ENCODE measurements at regions not wholly inside any gene's neighbourhood (a gene's known extent, or its start where the extent isn't known, plus 50 kb on each side); places are given as distances from the start of the nearest gene placed in this dataset.
"Not testable (repeated sequence)": the region's sequence is repeated elsewhere in the genome, so short reads cannot be mapped to it uniquely, and the experiment has no call there.

- TF ChIP-seq ZNF274 (IDR thresholded peaks at IDR 0.05; ENCODE audit: low read depth, low read length), result no peak
- TF ChIP-seq YY1 (IDR thresholded peaks at IDR 0.05; ENCODE audit: insufficient read depth, insufficient read length), result no peak
- no peak for TF ChIP-seq SUZ12 (IDR thresholded peaks at IDR 0.05; ENCODE audit: extremely low read depth, insufficient read depth, insufficient read length)
- H3K9me3 ChIP-seq (ENCODE audit: insufficient read depth, low read length), result no peaks in the 10 kb centered on the region
- H3K4me1 ChIP-seq (ENCODE audit: insufficient read depth, insufficient read length), result no peaks in the 10 kb centered on the region
- no peak overlapping the region for H3K4me3 ChIP-seq (ENCODE audit: insufficient read length, low read depth)
- H3K27me3 ChIP-seq (ENCODE audit: insufficient read depth, insufficient read length), result no peaks in the 10 kb centered on the region
- no peak for DNase-seq (ENCODE audit: low read depth, low spot score)
- no peaks in the 10 kb centered on the region for H3K36me3 ChIP-seq (ENCODE audit: insufficient read depth, insufficient read length, low read length)
- H3K9ac ChIP-seq (ENCODE audit: insufficient read length, low read depth), result no peak overlapping the region
These were observed 110.8 kb downstream of the TDRD15 start for GRCh38 chr2:21234464-21235120.

GRCh38 chr2:21239749-21240148, 116.0 kb downstream of the TDRD15 start:
- not testable (repeated sequence) for H3K4me3 ChIP-seq (ENCODE audit: insufficient read length, low read depth)

GRCh38 chr2:21244161-21244560, 120.4 kb downstream of the TDRD15 start:
- DNase-seq (ENCODE audit: low read depth, low spot score), result no peak
- Histone ChIP-seq H3K4me3 (ENCODE audit: insufficient read length, low read depth) (no peak overlapping the region), H3K4me1 (ENCODE audit: insufficient read depth, insufficient read length) (no peaks in the 10 kb centered on the region), H3K27me3 (ENCODE audit: insufficient read depth, insufficient read length) (no peaks in the 10 kb centered on the region), H3K36me3 (ENCODE audit: insufficient read depth, insufficient read length, low read length) (no peaks in the 10 kb centered on the region), H3K9ac (ENCODE audit: insufficient read length, low read depth) (no peak overlapping the region), H3K9me3 (ENCODE audit: insufficient read depth, low read length) (no peaks in the 10 kb centered on the region)
- TF ChIP-seq ZNF274 (IDR thresholded peaks at IDR 0.05; ENCODE audit: low read depth, low read length) (no peak), YY1 (IDR thresholded peaks at IDR 0.05; ENCODE audit: insufficient read depth, insufficient read length) (no peak), SUZ12 (IDR thresholded peaks at IDR 0.05; ENCODE audit: extremely low read depth, insufficient read depth, insufficient read length) (no peak)

More at GRCh38 chr2:21239749-21240148, 116.0 kb downstream of the TDRD15 start:
- DNase-seq (ENCODE audit: low read depth, low spot score); H3K36me3 ChIP-seq (ENCODE audit: insufficient read depth, insufficient read length, low read length); H3K9me3 ChIP-seq (ENCODE audit: insufficient read depth, low read length); H3K27me3 ChIP-seq (ENCODE audit: insufficient read depth, insufficient read length); H3K9ac ChIP-seq (ENCODE audit: insufficient read length, low read depth); H3K4me1 ChIP-seq (ENCODE audit: insufficient read depth, insufficient read length): not testable (repeated sequence)

GRCh38 chr2:21245565-21245964, 121.8 kb downstream of the TDRD15 start:
- H3K9ac ChIP-seq (ENCODE audit: insufficient read length, low read depth), result no peak overlapping the region
- no peaks in the 10 kb centered on the region for H3K4me1 ChIP-seq (ENCODE audit: insufficient read depth, insufficient read length)
- H3K9me3 ChIP-seq (ENCODE audit: insufficient read depth, low read length), result no peaks in the 10 kb centered on the region
- no peaks in the 10 kb centered on the region for H3K36me3 ChIP-seq (ENCODE audit: insufficient read depth, insufficient read length, low read length)
- H3K4me3 ChIP-seq (ENCODE audit: insufficient read length, low read depth), result no peak overlapping the region
- no peak for DNase-seq (ENCODE audit: low read depth, low spot score)
- H3K27me3 ChIP-seq (ENCODE audit: insufficient read depth, insufficient read length), result no peaks in the 10 kb centered on the region
- TF ChIP-seq ZNF274 (IDR thresholded peaks at IDR 0.05; ENCODE audit: low read depth, low read length), result no peak
- no peak for TF ChIP-seq YY1 (IDR thresholded peaks at IDR 0.05; ENCODE audit: insufficient read depth, insufficient read length)
- TF ChIP-seq SUZ12 (IDR thresholded peaks at IDR 0.05; ENCODE audit: extremely low read depth, insufficient read depth, insufficient read length), result no peak

- Histone ChIP-seq H3K27me3 (ENCODE audit: insufficient read depth, insufficient read length) (no peaks in the 10 kb centered on the region), H3K9ac (ENCODE audit: insufficient read length, low read depth) (no peak overlapping the region), H3K36me3 (ENCODE audit: insufficient read depth, insufficient read length, low read length) (no peaks in the 10 kb centered on the region), H3K4me1 (ENCODE audit: insufficient read depth, insufficient read length) (no peaks in the 10 kb centered on the region), H3K9me3 (ENCODE audit: insufficient read depth, low read length) (no peaks in the 10 kb centered on the region), H3K4me3 (ENCODE audit: insufficient read length, low read depth) (no peak overlapping the region)
- TF ChIP-seq YY1 (IDR thresholded peaks at IDR 0.05; ENCODE audit: insufficient read depth, insufficient read length) (no peak), ZNF274 (IDR thresholded peaks at IDR 0.05; ENCODE audit: low read depth, low read length) (no peak), SUZ12 (IDR thresholded peaks at IDR 0.05; ENCODE audit: extremely low read depth, insufficient read depth, insufficient read length) (no peak)
- DNase-seq (ENCODE audit: low read depth, low spot score), result no peak
These were observed 125.6 kb downstream of the TDRD15 start for GRCh38 chr2:21249367-21249766.

- no peak for DNase-seq (ENCODE audit: low read depth, low spot score)
These were observed 126.9 kb downstream of the TDRD15 start for GRCh38 chr2:21250673-21251072.

DNA sequence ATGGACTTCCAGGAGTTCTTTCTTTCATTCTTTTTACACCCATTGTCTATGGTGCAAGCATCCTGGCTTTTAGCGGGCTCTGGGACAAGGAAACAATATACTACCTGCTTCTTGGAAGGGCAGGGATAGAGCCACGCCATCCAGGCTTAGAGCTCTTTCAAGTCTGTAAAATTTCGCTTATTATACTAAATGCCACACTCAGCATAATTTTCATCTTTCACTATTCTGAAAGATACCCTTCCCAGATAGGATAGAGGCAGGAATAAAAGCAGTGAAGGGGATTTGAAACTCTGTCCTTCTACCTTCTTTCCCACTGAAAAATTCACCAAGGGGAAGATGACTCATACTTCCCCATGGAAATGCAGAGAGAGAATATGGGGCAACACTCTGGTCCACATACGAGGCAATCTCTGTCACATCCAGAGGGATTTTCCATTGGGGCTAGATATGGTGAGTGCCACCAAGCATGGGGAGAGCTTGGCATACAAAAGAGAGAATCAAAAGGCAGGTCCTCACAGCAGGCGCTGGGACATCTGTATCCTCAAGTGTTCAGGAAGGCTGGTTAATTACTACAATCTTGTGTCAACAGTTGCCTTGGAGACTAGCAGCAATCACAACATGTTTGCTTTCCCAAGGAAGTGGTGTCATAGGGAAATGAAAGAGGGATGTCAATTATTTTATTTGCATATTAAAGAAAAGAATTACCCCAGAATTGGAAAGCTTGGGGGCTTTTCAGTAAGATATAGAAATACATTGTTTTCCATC, 127.6 kb downstream of the TDRD15 start:
- Histone ChIP-seq H3K4me1 (ENCODE audit: insufficient read depth, insufficient read length) (no peaks in the 10 kb centered on the region), H3K4me3 (ENCODE audit: insufficient read length, low read depth) (no peak overlapping the region), H3K27me3 (ENCODE audit: insufficient read depth, insufficient read length) (no peaks in the 10 kb centered on the region), H3K9me3 (ENCODE audit: insufficient read depth, low read length) (no peaks in the 10 kb centered on the region), H3K9ac (ENCODE audit: insufficient read length, low read depth) (no peak overlapping the region), H3K36me3 (ENCODE audit: insufficient read depth, insufficient read length, low read length) (no peaks in the 10 kb centered on the region)
- no peak for TF ChIP-seq ZNF274 (IDR thresholded peaks at IDR 0.05; ENCODE audit: low read depth, low read length)
- no peak for DNase-seq (ENCODE audit: low read depth, low spot score)

More at GRCh38 chr2:21250673-21251072, 126.9 kb downstream of the TDRD15 start:
- Histone ChIP-seq H3K4me3 (ENCODE audit: insufficient read length, low read depth) (no peak overlapping the region), H3K36me3 (ENCODE audit: insufficient read depth, insufficient read length, low read length) (no peaks in the 10 kb centered on the region), H3K27me3 (ENCODE audit: insufficient read depth, insufficient read length) (no peaks in the 10 kb centered on the region), H3K9me3 (ENCODE audit: insufficient read depth, low read length) (no peaks in the 10 kb centered on the region), H3K9ac (ENCODE audit: insufficient read length, low read depth) (no peak overlapping the region), H3K4me1 (ENCODE audit: insufficient read depth, insufficient read length) (no peaks in the 10 kb centered on the region)
- TF ChIP-seq YY1 (IDR thresholded peaks at IDR 0.05; ENCODE audit: insufficient read depth, insufficient read length) (no peak), ZNF274 (IDR thresholded peaks at IDR 0.05; ENCODE audit: low read depth, low read length) (no peak), SUZ12 (IDR thresholded peaks at IDR 0.05; ENCODE audit: extremely low read depth, insufficient read depth, insufficient read length) (no peak)
